ENCODE measurements at regions not wholly inside any gene's neighbourhood (a gene's known extent, or its start where the extent isn't known, plus 50 kb on each side); places are given as distances from the start of the nearest gene placed in this dataset.
"Not testable (repeated sequence)": the region's sequence is repeated elsewhere in the genome, so short reads cannot be mapped to it uniquely, and the experiment has no call there.

GRCh38 chr3:40756500-40756899, 231.7 kb downstream of the ZNF621 start:
- DNase-seq = no peak

- not testable (repeated sequence) for DNase-seq
Measured at GRCh38 chr3:40762771-40763170, 238.0 kb downstream of the ZNF621 start.

GRCh38 chr3:40763807-40764206, 239.0 kb downstream of the ZNF621 start:
- no peak for DNase-seq

- no peak for DNase-seq
Measured at GRCh38 chr3:40764747-40765146, 240.0 kb downstream of the ZNF621 start.

- DNase-seq = no peak
Measured at GRCh38 chr3:40765884-40766283, 241.1 kb downstream of the ZNF621 start.

- DNase-seq = no peak
Measured at GRCh38 chr3:40766396-40766795, 241.6 kb downstream of the ZNF621 start.

- DNase-seq = no peak
Measured at GRCh38 chr3:40768046-40768445, 243.3 kb downstream of the ZNF621 start.

- DNase-seq = no peak
Measured at GRCh38 chr3:40768536-40768935, 243.8 kb downstream of the ZNF621 start.

- DNase-seq = no peak
Measured at GRCh38 chr3:40770061-40770460, 245.3 kb downstream of the ZNF621 start.

GRCh38 chr3:40771112-40771511, 246.4 kb downstream of the ZNF621 start:
- no peak for DNase-seq

GRCh38 chr3:40779039-40779438, 254.3 kb downstream of the ZNF621 start:
- DNase-seq = no peak

- DNase-seq = no peak
Measured at GRCh38 chr3:40780291-40780924, 255.6 kb downstream of the ZNF621 start.

GRCh38 chr3:40780925-40781406, 256.2 kb downstream of the ZNF621 start:
- no peak for DNase-seq

- no peak for DNase-seq
Measured at GRCh38 chr3:40782111-40782721, 257.5 kb downstream of the ZNF621 start.

GRCh38 chr3:40790746-40791145, 266.0 kb downstream of the ZNF621 start:
- DNase-seq = no peak

GRCh38 chr3:40793730-40794129, 269.0 kb downstream of the ZNF621 start:
- no peak for DNase-seq

- DNase-seq = no peak
Measured at GRCh38 chr3:40800343-40800742, 275.6 kb downstream of the ZNF621 start.

- no peak for DNase-seq
Measured at GRCh38 chr3:40801284-40801741, 276.6 kb downstream of the ZNF621 start.

- no peak for DNase-seq
Measured at GRCh38 chr3:40803311-40803710, 278.6 kb downstream of the ZNF621 start.

GRCh38 chr3:40805456-40805855, 280.7 kb downstream of the ZNF621 start:
- DNase-seq = no peak

GRCh38 chr3:40810813-40811212, 286.1 kb downstream of the ZNF621 start:
- DNase-seq = no peak

- DNase-seq = no peak
Measured at GRCh38 chr3:40817017-40817416, 292.3 kb downstream of the ZNF621 start.

- no peak for DNase-seq
Measured at GRCh38 chr3:40821315-40821714, 296.6 kb downstream of the ZNF621 start.

GRCh38 chr3:40827226-40827625, 302.5 kb downstream of the ZNF621 start:
- DNase-seq = peak; percentile 26
